GM10266 (cell line): ENCODE measurements at regions not wholly inside any gene's neighbourhood (a gene's known extent, or its start where the extent isn't known, plus 50 kb on each side); places are given as distances from the start of the nearest gene placed in this dataset.

Experiments
- DNase-seq: peaks from one replicate; pipeline ENCODE4 v3.0.0; 2012; ENCODE audit errors: extremely low spot score
- TF ChIP-seq, protein P1 (sequence below): IDR thresholded peaks from 2 replicates; pipeline ENCODE4 v1.5.1; 2012; ENCODE audit warnings: mild to moderate bottlenecking, low read depth; ENCODE audit not compliant: control insufficient read depth, insufficient read depth; ENCODE audit errors: missing control alignments

- no peak for DNase-seq
- TF ChIP-seq, protein P1, sequence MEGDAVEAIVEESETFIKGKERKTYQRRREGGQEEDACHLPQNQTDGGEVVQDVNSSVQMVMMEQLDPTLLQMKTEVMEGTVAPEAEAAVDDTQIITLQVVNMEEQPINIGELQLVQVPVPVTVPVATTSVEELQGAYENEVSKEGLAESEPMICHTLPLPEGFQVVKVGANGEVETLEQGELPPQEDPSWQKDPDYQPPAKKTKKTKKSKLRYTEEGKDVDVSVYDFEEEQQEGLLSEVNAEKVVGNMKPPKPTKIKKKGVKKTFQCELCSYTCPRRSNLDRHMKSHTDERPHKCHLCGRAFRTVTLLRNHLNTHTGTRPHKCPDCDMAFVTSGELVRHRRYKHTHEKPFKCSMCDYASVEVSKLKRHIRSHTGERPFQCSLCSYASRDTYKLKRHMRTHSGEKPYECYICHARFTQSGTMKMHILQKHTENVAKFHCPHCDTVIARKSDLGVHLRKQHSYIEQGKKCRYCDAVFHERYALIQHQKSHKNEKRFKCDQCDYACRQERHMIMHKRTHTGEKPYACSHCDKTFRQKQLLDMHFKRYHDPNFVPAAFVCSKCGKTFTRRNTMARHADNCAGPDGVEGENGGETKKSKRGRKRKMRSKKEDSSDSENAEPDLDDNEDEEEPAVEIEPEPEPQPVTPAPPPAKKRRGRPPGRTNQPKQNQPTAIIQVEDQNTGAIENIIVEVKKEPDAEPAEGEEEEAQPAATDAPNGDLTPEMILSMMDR: no peak
These were observed 81.0 kb upstream of the RASSF8 start for GRCh38 chr12:25877446-25877845.

DNA sequence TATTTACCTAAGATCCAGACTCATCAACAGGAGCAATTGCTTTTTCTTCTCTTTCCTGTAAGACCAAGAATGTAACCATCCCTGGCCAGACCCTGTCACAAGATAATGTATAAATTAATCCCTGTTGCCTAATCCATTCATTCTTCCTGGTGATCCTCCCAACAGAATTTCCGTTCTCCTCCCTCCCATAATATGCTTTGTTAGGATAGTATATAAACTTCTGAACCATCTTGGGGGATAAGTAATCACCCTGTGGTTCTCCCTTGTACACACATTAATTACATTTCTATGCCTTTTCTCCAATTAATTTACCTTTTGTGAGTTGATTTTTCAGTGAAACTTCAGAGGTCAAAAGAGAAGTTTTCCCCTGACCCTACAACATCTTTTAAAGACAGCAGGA, 76.2 kb upstream of the RASSF8 start:
- DNase-seq: no peak
- TF ChIP-seq, protein P1: no peak

- TF ChIP-seq, protein P1: no peak
- no peak for DNase-seq
These were observed 75.2 kb upstream of the RASSF8 start for GRCh38 chr12:25883026-25883916.

DNA sequence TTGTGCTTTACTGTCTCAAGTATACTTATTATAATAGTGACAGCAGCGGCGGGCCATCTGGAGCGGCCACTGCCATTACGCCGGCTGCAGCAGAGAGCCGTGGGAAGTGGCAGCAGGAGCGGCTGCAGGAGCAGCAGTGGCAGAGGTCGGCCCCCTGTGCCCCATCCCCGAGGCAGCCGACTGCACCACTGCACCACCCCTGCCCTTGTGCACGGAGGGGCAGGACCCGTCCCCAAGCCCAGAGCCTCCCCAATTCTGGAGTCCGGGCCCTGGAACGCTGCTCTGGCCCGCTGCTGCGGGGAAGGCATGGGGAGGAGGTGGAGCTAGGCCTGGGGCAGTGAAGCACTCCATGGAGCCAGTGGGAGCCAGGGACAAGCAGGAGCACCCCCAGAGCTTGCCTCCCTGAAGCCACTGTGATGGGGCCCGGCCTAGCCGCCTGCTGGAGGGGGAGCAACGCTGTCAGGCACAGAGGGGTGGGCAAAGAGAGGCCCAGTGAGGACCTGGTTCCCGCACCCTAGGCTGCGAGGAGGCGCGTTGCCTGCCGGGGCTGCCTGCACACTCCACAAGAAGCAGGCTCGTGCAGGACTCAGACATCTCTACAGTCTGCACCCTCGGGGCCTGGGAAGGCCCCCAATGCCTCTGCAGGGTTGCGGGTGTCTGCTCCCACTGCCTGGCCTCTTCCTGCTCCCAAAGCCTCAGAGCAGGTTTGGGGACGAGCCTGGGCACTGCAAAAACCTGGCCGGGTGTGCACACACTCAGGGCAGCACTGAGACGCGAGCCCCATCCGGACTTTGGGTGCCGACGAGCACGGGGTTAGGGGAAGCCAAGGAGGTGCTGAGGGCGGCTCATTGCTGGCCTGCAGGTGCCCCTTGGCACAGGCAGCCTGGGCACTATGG, 74.2 kb upstream of the RASSF8 start:
- TF ChIP-seq, protein P1: no peak
- no peak for DNase-seq

DNA sequence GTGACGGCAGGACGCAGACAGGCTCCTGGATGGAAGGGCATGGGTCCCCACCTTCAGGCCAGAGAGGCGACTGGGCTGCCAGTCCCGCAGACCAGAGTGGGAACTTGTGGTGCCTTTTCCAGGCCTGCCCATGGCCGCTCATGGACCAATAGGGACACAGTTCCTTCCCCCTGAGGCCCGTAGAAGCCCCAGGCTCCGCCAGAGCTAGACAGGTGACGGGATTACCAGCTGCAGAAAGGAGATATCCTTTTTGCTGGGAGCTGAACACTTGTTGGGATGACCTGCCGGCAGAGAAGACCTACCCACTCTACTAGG, 73.6 kb upstream of the RASSF8 start:
- TF ChIP-seq, protein P1: no peak
- DNase-seq: no peak

DNA sequence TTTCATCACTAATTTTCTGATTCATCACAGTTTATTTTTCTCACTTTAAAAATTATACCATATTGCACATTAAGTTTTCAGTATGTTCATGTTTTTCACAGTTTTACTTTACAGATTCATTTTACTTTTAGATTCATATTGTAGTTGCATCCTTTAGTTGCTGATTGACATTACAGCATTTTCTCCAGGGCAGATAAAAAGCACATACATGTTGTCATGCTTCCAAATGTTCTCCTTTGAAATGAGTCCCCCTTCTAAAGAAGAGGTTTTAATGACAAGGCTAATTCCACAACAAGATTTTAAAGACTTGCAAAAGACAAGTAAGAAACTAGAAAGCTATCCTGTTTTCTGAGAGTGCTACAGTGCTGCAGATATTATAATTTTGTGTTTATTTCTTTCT, 72.1 kb upstream of the RASSF8 start:
- no peak for DNase-seq
- TF ChIP-seq, protein P1: no peak
